Mucosa of stomach (tissue), 1 donor: ENCODE measurements at regions not wholly inside any gene's neighbourhood (a gene's known extent, or its start where the extent isn't known, plus 50 kb on each side); places are given as distances from the start of the nearest gene placed in this dataset.

Experiments
- H3K27me3 ChIP-seq: one replicate; pipeline ENCODE4 v1.7.0; 2013; ENCODE audit warnings: mild to moderate bottlenecking, low read length; ENCODE audit not compliant: control insufficient read depth, insufficient read depth
- H3K36me3 ChIP-seq: one replicate; pipeline ENCODE4 v1.7.0; 2013; ENCODE audit warnings: low read length; ENCODE audit not compliant: control insufficient read depth, insufficient read depth
- H3K4me1 ChIP-seq: one replicate; pipeline ENCODE4 v1.7.0; 2013; ENCODE audit warnings: mild to moderate bottlenecking, low read length; ENCODE audit not compliant: control insufficient read depth, insufficient read depth
- H3K4me3 ChIP-seq: one replicate; pipeline ENCODE4 v1.7.0; 2013; ENCODE audit warnings: low read length
- H3K9ac ChIP-seq: one replicate; pipeline ENCODE4 v1.7.0; 2013; ENCODE audit warnings: mild to moderate bottlenecking, low read length, moderate library complexity
- H3K9me3 ChIP-seq: one replicate; pipeline ENCODE4 v1.7.0; 2013; ENCODE audit warnings: mild to moderate bottlenecking, low read length, moderate library complexity; ENCODE audit not compliant: control insufficient read depth
- donor health status: Pancreatic carcinoma.

DNA sequence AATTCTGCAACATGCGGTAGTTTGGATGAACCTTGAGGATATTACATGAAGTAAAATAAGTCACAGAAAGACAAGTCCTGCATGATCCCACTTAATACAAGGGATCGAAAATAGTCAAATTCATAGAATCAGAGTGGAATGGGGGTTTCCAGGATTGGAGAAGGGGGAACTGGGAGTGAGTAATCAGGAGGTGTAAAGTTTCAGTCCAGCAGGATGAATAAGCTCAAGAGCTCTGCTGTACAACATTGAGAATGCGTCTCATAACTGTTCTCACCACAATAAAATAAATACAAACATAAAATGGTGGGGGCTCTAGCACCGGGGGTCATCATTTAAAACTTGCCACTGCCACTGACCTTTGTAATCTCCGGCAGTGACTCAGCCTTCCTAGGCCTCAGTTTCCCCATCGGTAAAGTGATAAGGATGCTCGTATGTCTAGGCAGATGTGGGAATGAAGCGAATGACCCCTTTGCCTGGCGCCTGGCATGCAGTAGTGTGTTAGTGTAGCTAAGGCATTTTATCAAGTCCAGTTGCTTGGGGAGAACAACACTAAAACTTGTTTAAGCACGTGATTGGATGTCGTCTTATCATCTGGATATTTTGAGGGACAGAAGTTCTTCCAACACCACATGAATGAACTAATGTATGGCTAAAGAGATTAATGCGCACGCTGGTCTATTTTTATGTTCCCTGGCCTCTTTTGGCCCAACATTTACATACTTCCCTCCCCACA lies 421.1 kb downstream of the QKI start:
- H3K4me1 ChIP-seq: no peaks in the 10 kb centered on the region
- no peak overlapping the region for H3K9ac ChIP-seq
- no peak overlapping the region for H3K4me3 ChIP-seq
- no peaks in the 10 kb centered on the region for H3K9me3 ChIP-seq
- H3K36me3 ChIP-seq: no peaks in the 10 kb centered on the region
- no peaks in the 10 kb centered on the region for H3K27me3 ChIP-seq

GRCh38 chr6:163834226-163834970 lies 419.9 kb downstream of the QKI start:
- no peak overlapping the region for H3K9ac ChIP-seq
- no peaks in the 10 kb centered on the region for H3K36me3 ChIP-seq
- no peaks in the 10 kb centered on the region for H3K4me1 ChIP-seq
- no peak overlapping the region for H3K4me3 ChIP-seq
- no peaks in the 10 kb centered on the region for H3K9me3 ChIP-seq
- no peaks in the 10 kb centered on the region for H3K27me3 ChIP-seq

- Histone ChIP-seq H3K9me3 (no peaks in the 10 kb centered on the region), H3K27me3 (no peaks in the 10 kb centered on the region), H3K9ac (no peak overlapping the region), H3K4me3 (no peak overlapping the region), H3K4me1 (no peaks in the 10 kb centered on the region), H3K36me3 (no peaks in the 10 kb centered on the region)
Measured at GRCh38 chr6:163831736-163832135, 417.2 kb downstream of the QKI start.

- Histone ChIP-seq H3K36me3 (no peaks in the 10 kb centered on the region), H3K4me1 (no peaks in the 10 kb centered on the region), H3K27me3 (no peaks in the 10 kb centered on the region), H3K9ac (no peak overlapping the region), H3K4me3 (no peak overlapping the region), H3K9me3 (no peaks in the 10 kb centered on the region)
Measured at GRCh38 chr6:163830641-163831040, 416.1 kb downstream of the QKI start.

DNA sequence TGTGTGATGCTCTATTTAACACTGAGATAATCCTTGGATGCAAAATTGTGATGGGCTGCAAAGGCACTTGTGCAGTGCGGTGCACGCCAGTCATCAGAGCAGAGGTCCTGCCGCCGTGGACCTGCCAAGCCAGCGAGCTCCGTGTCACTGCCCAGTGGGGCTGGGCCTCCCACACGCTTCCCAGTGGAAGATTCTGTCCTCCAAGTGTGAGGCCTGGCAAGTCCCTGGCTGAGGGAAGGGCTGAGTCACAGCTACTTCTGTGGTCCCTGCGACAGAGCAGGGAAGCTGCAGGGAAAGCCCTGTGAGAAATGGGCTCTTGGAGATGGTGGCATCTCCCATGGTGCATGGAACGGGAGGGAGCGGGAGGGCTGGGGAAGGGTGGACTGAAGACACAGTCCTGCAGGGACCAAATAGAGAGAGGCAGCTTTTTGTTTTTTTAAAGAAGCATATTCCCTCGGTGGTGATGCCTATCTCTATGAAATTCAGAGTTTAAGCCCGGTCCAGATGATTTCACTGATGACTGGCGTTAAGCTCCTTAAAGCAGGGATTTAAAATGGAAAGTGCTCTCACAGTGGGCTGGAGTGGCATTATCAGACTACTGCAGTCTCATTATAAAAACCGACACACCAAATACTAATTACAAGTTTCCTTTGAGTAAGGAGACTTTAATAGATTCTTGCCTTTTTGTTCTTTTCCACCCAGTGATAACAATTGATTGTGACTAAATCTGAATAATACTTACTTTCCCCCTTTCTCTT lies 413.7 kb downstream of the QKI start:
- Histone ChIP-seq H3K9ac (no peak overlapping the region), H3K36me3 (no peaks in the 10 kb centered on the region), H3K4me1 (no peaks in the 10 kb centered on the region), H3K4me3 (no peak overlapping the region), H3K9me3 (no peaks in the 10 kb centered on the region), H3K27me3 (no peaks in the 10 kb centered on the region)

- Histone ChIP-seq H3K27me3 (no peaks in the 10 kb centered on the region), H3K9ac (no peak overlapping the region), H3K36me3 (no peaks in the 10 kb centered on the region), H3K9me3 (no peaks in the 10 kb centered on the region), H3K4me3 (no peak overlapping the region), H3K4me1 (no peaks in the 10 kb centered on the region)
Measured at GRCh38 chr6:163827143-163827542, 412.6 kb downstream of the QKI start.

DNA sequence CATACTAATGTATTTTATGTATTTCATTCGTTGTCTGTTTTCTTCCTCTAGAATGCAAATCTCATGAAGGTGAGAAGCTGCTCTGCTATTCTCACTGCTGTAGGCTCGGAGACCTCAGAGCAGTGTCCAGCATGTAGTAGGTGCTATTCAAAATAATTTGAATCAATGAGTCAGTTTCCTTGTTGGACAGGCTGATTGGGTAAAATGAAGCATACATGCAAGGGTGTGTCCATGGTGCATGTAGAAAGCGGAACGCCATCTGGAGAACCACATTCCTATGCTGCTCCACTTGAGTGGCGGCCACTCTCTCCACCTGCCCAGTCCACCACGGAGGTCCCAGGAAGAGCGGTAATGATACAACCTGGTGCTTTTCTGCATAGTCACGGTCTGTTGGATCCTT lies 412.1 kb downstream of the QKI start:
- Histone ChIP-seq H3K36me3 (no peaks in the 10 kb centered on the region), H3K27me3 (no peaks in the 10 kb centered on the region), H3K4me3 (no peak overlapping the region), H3K9ac (no peak overlapping the region), H3K9me3 (no peaks in the 10 kb centered on the region), H3K4me1 (no peaks in the 10 kb centered on the region)

DNA sequence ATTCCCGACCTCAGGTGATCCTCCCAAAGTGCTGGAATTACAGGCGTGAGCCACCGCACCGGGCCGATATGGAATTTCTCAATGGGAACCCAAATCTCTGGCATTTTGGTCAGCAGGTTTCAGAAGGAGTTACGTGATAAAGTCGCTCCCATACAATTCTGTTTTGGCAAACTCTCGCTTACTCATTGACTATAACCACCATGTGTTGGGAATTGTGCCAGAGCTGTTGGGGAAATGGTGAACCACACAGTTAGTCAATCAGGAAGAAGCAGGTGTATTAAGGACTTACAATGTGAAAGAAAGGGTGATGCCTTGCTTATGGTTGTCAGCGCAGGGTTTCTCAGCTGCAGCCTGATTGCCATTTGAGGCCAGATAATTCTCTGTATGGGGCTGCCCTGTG lies 410.5 kb downstream of the QKI start:
- no peak overlapping the region for H3K4me3 ChIP-seq
- no peaks in the 10 kb centered on the region for H3K9me3 ChIP-seq
- H3K27me3 ChIP-seq: no peaks in the 10 kb centered on the region
- H3K4me1 ChIP-seq: no peaks in the 10 kb centered on the region
- H3K9ac ChIP-seq: no peak overlapping the region
- H3K36me3 ChIP-seq: no peaks in the 10 kb centered on the region

DNA sequence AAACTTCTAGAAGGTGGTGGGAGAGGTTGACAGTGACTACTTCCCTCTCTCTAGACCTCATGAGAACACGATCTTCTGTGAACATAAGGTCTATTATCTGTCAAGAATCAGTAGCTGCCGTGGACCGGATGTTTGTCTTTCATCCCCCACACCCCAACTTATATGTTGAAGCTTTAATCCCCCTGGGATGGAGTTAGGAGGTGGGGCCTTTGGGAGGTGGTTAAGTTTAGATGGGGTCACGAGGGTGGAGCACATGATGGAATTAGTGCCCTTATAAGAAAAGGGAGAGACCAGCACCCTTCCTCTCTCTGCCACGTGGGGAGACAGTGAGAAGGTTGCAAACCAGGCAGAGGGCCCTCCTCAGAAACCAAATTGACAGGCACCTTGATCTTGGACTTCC lies 409.1 kb downstream of the QKI start:
- H3K4me3 ChIP-seq: no peak overlapping the region
- H3K36me3 ChIP-seq: no peaks in the 10 kb centered on the region
- H3K9me3 ChIP-seq: no peaks in the 10 kb centered on the region
- H3K4me1 ChIP-seq: no peaks in the 10 kb centered on the region
- no peaks in the 10 kb centered on the region for H3K27me3 ChIP-seq
- no peak overlapping the region for H3K9ac ChIP-seq

GRCh38 chr6:163820745-163821458 lies 406.4 kb downstream of the QKI start:
- Histone ChIP-seq H3K9me3 (no peaks in the 10 kb centered on the region), H3K9ac (no peak overlapping the region), H3K4me1 (no peaks in the 10 kb centered on the region), H3K36me3 (no peaks in the 10 kb centered on the region), H3K27me3 (no peaks in the 10 kb centered on the region), H3K4me3 (no peak overlapping the region)

GRCh38 chr6:163820171-163820570 lies 405.7 kb downstream of the QKI start:
- no peak overlapping the region for H3K4me3 ChIP-seq
- H3K9ac ChIP-seq: no peak overlapping the region
- no peaks in the 10 kb centered on the region for H3K36me3 ChIP-seq
- no peaks in the 10 kb centered on the region for H3K4me1 ChIP-seq
- no peaks in the 10 kb centered on the region for H3K9me3 ChIP-seq
- H3K27me3 ChIP-seq: no peaks in the 10 kb centered on the region

- Histone ChIP-seq H3K9me3 (no peaks in the 10 kb centered on the region), H3K4me3 (no peak overlapping the region), H3K9ac (no peak overlapping the region), H3K27me3 (no peaks in the 10 kb centered on the region), H3K36me3 (no peaks in the 10 kb centered on the region), H3K4me1 (no peaks in the 10 kb centered on the region)
Measured at GRCh38 chr6:163818719-163819118, 404.2 kb downstream of the QKI start.
